ENCODE measurements at regions not wholly inside any gene's neighbourhood (a gene's known extent, or its start where the extent isn't known, plus 50 kb on each side); places are given as distances from the start of the nearest gene placed in this dataset.

- TF ChIP-seq CTCF (IDR thresholded peaks at IDR 0.05) (no peak), POLR2A (IDR thresholded peaks at IDR 0.05) (no peak)
Measured at GRCh38 chr14:34113005-34113511, 162.2 kb upstream of the EGLN3 start.

Data from heart left ventricle (tissue), 13 donors.